GM18858 (cell line): ENCODE measurements at regions not wholly inside any gene's neighbourhood (a gene's known extent, or its start where the extent isn't known, plus 50 kb on each side); places are given as distances from the start of the nearest gene placed in this dataset.
A peak's percentile ranks its signal among the peaks of the same experiment; 100 is the strongest.
"Not testable (repeated sequence)": the region's sequence is repeated elsewhere in the genome, so short reads cannot be mapped to it uniquely, and the experiment has no call there.

Experiments used
- ATAC-seq: cut with Tn5 transposase; IDR thresholded peaks from one replicate; pipeline ENCODE4 v1.9.1; 2021; ENCODE audit not compliant: unreplicated experiment

DNA sequence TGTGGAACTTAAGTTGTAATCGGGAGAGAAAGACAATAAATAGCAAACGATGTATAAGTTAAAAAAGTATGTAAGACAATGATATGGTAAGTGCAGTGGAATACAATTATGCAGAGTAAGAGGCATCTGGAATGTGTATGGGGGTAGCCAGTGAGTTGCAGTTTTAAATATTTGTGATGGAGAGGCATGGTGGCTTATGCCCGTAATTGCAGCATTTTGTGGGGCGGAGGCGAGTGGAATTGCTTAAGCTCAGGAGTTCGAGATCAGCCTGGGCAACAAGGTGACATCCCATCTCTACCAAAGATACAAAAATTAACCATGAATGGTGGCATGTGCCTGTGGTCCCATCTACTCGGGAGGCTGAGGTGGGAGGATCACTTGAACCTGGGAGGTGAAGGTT, 52.5 kb upstream of the WDFY3 start:
- no peak for ATAC-seq

DNA sequence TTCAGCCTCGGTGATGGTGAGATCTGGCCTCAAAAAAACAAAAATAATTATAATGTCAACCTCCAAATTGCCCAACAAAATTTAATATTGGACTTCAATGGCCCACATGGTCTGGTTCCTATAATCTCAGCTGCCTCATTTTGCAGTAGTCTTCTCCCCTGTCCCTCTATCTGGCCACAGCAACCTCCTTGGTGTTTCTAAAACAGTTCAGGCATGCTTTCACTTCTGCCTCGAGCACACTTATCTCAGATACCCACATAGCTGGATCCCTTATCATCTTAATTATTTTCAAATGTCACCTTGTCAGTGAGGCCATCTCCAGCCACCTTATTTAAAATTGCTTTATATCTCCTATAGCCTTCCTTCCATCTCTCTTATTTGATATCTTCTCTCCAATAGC, 52.9 kb upstream of the WDFY3 start:
- ATAC-seq, result no peak

DNA sequence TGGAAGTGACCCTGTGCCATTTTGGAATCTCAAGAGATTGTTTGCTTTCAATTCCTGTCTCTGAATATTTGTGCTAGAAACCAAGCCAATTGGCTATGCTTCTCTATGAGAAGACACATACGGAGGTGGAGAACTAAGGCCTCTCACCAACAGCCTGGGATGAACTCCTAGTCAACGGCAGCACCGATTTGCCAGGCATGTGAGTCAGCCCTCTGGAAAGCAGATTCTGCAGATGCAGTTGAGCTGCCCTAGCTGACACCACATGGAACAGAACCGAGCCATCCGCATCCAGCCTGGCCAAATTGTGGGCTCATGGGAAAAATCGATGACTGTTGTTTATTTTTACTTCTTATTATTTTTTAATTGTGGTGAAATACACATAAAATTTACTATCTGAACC, 58.2 kb upstream of the WDFY3 start:
- no peak for ATAC-seq

DNA sequence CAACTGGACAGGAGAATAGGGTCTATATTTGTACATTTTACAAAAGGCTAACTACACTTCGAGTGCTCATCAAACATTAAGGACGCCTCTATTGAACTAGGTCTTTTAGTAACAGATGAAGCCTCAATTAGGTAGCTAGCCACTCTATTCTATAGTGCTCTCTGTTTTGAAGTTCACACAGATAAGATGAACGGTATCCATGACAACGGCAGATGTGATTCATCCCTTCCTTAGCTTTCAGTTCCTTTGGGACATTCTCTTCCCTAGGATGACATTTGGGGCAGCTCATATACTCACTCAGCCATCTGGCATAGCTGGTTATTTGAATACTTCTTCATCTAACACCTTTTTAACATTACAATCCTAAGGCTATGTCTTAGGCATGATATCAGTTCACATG, 62.4 kb upstream of the WDFY3 start:
- ATAC-seq, result no peak

DNA sequence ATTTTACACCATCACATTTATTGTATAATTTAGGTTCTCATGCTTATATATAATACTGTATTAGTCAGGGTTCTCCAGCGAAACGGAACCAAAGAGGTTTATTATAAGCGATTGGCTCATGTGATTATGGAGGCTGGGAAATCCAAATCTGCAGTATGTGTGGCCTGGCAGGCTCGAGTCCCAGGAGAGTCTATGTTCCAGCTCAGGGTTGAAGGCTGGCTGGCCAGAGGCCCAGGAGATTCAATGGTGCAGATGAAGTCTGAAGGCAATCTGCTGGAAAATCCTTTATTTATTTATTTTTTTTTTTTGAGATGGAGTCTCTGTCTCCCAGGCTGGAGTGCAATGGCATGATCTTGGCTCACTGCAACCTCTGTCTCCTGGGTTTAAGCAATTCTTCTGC, 63.0 kb upstream of the WDFY3 start:
- ATAC-seq, result no peak

DNA sequence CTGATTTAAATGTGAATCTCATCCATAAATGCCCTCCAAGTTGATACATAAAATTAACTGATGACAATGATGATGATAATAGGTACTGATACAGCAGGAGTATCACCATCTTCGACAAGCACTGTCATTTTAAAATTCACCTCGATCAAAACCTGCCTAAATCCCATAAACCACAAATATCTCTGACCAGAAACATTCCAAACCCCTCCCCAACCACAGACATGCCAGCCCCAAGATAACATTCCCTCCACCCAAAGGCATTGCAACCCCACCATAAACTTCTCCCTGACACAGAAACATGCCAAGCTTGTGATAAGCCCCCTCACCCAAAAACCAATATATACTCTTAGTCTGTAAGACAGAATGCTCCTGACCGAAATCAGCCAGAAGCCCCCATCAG, 63.7 kb upstream of the WDFY3 start:
- no peak for ATAC-seq

DNA sequence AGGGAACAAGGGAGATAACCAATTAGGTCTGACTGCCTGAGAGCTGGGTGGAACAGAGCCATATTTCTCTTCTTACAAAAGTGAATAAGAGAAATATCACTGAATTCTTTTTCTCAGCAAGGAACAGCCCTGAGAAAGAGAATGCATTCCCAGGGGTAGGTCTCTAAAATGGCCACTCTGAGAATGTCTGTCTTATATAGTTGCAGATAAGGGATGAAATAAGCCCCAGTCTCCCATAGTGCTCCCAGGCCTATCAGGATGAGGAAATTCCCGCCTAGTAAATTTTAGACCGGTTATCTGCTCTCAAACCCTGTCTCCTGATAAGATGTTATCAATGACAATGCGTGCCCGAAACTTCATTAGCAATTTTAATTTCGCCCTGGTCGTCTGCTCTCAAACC, 67.3 kb upstream of the WDFY3 start:
- ATAC-seq, result not testable (repeated sequence)

DNA sequence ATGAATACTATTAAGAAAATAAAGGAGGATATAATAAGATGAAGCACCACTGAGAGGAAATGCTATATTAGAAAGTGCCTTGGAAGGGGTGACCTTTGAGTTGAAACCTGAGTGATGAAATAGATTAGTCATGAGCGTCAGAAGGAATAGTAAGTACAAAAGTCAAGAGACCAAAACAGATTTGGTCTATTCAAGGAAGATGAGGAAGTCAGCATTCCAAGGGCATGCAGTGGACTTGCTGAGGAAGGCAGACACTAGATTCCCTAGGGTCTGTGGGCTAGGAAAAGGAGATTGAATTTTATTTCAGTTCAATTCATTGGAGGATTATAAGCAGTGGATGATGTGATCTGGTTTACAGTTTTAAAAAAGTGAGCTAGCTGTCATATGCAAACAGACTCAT, 73.0 kb upstream of the WDFY3 start:
- ATAC-seq, result no peak

DNA sequence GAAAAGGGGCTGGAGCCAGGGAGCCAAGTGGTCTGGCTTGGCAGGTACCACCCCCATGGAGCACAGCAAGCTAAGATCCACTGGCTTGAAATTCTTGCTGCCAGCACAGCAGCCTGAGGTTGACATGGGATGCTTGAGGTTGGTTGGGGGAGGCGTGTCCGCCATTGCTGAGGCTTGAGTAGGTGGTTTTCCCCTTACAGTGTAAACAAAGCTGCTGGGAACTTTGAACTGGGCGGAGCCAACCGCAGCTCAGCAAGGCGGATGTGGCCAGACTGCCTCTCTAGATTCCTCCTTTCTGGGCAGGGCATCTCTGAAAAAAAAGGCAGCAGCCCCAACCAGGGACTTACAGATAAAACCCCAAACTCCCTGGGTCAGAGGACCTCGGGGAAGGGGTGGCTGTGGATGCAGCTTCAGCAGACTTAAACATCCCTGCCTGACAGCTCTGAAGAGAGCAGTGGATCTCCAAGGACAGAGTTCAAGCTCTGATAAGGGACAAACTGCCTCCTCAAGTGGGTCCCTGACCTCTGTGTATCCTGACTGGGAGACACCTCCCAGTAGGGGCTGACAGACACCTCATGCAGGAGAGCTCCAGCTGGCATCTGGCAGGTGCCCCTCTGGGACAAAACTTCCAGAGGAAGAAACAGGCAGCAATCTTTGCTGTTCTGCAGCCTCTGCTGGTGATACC, 77.5 kb upstream of the WDFY3 start:
- ATAC-seq, result not testable (repeated sequence)

DNA sequence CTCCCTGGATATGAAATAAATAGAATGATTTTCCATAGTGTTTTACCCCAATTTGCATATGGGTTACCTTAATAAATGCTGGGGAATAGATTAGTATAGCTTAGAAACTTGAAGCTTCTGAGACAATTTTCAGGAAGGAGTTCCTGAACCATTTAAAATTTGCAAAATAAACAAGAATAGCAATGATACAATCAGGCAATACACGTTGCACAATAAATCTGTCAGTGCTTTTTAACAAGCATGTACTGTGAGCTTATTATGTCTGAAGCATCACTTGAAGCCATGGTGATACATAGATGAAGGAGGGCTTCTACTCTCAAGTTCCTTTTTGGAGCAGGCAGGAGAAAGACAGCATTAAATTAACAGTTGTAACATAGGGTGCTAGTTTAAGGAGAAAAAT, 84.2 kb upstream of the WDFY3 start:
- ATAC-seq, result no peak

DNA sequence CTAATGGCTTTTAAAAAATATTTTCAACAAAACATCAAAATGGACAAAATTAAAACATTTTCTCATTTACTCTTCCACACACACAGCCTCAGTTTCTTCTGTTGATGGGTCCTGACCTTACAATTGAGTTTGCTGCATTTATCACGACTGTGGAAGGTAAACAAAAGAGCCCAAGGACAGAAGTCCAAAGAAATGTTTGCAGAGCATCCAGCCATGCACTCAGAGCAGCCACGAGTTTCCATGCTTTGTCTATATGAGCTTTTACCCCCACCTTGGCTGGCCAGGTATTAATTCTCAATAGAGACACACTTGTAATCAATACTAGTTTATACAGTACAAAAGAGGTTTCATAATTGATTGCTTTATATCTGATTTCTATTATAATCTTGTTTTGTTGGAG, 85.0 kb upstream of the WDFY3 start:
- ATAC-seq, result no peak

DNA sequence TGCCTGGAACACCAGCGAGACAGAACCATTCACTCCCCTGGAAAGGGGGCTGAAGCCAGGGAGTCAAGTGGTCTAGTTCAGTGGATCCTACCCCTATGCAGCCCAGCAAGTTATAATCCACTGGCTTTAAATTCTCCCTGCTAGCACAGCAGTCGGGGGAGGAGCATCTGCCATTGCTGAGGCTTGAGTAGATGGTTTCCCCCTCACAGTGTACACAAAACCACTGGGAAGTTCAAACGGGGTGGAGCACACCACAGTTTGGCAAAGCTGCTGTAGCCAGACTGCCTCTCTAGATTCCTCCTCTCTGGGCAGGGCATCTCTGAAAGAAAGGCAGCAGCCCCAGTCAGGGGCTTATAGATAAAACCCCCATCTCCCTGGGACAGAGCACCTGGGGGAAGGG, 88.4 kb upstream of the WDFY3 start:
- not testable (repeated sequence) for ATAC-seq

DNA sequence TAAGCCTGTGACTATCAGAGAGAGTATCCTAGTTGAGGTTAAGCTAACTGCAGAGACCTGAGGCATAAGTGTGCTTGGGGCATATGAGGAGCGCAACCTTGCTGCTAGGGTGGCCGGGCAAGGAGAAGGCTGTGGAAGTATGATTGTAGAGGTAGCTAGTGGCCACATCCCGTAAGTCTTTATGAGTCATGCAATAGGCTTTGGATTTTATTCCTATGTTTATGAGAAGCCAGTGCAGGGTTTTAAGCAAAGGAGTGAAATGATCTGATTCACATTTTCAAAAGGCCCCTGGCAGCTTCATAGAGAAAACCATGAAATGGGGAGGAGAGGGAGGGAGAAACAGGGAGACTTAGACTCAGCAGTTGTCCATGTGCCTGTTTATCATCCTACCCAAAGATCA, 92.1 kb upstream of the WDFY3 start:
- ATAC-seq, result no peak

DNA sequence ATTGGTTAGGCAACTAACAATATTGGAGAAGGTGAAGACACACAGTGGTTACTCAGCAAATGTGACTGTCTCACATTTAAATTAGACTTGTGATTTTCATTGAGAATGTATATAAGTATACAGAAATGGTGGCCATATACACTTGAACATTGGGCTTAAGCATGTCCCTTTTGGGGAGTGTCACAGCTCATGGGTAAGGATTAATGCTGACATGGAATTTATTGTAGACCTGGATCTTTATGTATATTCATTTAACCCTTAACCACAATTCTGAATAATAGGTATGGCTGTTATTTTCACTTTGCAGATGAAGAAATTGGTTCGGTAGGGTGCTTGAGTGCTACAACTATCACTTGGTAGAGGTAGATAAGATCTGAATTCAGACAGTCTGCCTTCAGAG, 95.5 kb upstream of the WDFY3 start:
- no peak for ATAC-seq

DNA sequence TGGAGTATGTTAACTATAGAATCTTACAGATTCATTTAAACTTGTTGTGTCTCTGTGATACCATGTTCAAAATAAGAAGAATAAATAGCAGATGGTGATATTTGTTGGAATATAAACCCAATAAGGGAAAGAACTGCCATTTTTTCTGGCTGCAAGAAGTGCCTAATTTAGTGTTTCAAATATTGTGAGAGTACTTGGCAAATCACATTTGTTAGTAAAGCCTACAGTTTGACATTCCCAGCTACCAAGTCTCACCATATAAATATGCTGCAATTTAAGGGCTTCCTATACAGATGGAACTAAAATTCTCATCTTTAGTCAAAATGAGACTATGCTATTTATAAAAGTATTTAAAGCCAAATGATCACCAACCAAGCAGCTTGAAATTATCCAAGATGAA, 96.0 kb upstream of the WDFY3 start:
- ATAC-seq, result no peak

DNA sequence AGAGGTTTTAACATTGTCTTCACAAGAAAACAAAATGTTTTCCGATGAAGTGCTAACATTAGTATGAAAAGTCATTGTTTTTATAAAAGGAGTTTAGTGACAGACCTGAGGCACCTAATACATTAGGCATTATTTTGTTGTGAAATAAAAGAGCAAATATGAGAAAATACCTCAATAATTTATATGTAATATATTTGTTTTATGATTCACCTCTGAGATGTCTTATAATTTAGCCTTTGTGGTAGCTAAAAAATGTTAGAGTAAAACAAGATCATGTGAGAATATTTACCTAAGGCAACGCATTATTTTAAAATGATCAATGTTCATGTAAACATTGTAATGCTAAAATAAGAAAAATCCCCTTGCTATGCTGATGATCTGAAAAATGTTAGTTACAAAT, 100.9 kb upstream of the WDFY3 start:
- no peak for ATAC-seq

DNA sequence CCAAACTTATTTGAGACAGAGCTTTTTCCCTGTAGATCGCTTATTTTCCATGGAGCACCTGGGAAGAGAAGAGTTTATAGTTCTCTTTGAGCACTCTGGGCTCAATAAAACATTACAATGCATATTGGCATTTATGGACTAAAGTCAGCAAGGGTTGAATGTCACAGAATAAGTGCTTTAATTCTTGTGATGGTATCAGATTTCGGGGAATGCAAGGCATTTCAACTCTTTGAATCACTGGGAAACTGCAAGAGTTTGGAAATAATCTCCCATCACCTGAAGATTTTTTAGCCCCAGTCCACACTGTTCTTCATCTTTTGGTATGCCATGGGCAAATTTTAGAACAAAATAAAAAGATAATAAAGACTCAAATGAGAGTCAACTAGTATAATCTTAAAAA, 111.5 kb upstream of the WDFY3 start:
- ATAC-seq, result no peak

DNA sequence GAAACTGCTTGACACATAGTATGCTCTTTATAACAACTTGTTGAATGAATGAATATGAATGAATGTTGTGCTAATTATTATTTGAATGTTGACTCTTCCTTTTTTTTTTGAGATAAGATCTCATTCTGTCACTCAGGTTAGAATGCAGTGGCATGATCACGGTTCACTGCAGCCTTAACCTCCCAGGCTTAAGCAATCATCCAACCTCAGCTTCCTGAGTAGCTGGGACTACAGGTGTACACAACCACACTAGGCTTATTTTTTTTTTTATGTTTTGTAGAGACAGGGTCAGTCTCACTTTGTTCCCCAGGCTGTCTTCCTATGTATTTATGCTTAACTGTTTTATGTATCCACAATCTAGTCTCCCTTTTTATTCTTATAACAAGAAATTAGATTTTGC, 114.7 kb upstream of the WDFY3 start:
- ATAC-seq, result no peak

DNA sequence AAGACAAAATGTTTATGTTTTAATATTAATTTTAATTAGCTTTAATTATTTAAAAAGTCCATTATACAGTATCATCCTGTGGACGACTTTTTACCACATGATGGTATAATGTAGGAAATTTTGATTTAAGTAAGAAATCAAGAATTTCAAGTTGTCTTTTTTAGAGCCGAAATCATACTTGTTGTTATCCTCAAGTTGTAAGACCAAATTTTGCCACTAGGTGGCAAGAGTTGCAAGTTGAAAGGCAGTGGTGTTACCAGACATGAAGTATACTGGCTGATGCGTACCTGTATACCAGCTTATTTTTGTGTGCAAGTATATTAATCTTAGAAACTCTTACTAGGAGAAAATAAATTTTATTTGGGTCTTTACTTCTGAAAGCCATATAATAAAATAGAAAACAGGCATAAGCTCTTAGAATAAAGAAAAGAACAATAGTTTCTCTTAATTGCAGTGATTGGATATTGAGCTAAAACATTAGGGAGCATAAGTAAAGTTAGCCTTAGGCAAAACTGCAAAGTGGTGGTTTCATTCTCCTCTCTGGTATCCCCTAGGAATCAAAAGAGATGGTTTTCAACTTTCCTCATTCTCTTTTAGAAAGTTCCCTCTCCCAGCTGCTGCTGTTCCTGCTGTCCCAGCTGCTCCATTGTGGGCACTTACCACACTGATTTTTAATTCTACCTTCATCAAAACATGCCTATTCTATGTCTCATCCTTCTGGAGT, 118.0 kb upstream of the WDFY3 start:
- peak; percentile 96 for ATAC-seq

DNA sequence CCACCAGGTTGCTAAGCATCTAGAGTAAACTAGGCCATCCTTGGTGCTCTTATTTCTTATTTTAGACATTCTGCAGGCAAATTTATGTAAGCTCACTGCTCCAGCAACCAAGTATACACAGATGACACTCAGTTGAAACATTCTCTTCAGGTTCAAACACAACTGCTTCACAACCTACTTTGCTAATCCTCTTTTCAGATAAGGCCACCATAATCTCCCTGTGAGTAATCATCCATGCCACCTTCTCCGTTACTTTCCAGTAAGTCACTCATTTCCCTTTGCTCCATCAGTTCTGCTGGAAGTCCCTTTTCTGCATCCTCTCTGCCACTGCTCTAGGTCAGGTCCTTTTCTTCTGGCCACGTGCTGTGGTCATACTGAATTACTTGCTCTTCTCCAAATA, 120.2 kb upstream of the WDFY3 start:
- no peak for ATAC-seq

DNA sequence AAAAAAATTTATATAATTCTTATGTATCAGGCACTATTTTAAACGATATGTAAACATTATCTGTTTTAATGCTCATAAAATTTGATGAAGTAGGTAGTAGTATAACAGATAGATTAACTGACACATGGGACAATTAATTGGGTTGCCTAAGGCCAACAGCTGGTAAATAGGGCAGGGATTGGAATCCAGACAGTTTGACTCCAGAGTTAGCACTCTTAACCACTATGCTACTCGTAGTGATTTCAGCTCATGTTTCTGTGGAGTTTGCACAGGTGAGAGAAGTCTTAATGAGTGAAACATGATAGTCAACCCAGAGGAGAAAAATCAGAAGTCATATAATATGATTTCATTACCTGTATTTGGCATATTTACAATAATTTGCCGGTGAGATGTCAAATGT, 126.0 kb upstream of the WDFY3 start:
- no peak for ATAC-seq

DNA sequence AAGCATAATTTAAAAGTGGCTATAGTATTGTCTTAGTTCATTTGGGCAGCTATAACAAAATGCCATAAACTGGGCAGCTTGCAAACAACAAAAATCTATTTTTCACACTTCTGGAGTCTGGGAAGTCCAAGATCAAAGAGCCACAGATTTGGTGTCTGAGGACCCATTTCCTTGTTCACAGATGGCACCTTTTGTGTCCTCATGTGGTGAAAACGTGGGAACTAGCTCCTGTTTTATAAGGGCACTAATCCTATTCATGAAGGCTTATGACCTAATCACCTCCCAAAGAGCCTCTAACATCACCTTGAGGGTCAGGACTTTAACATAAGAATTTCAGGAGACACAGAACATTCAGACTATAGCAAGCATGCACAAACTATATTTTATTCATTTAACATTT, 126.5 kb upstream of the WDFY3 start:
- ATAC-seq, result no peak

DNA sequence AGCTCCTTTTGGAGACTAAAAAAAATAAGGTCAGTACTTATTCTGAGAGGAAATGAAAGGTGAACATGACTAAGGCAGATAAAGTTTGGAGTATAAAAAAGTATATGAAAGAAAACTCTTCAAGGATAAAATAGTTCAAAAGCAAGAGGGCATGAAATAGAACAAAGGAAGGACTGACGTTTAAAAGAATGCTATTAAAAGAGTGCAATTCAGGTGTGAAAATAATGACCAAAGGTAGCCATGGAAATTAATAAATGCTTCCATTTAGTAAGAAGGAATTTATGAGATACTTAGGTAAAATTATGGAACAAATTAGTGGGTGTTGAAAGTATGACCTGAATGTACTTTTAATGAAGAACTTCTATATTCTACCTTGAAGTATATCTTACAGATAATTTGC, 128.2 kb upstream of the WDFY3 start:
- no peak for ATAC-seq
